GM19452 (cell line): ENCODE measurements at regions not wholly inside any gene's neighbourhood (a gene's known extent, or its start where the extent isn't known, plus 50 kb on each side); places are given as distances from the start of the nearest gene placed in this dataset.

Source experiments
- ATAC-seq: cut with Tn5 transposase; IDR thresholded peaks from one replicate; pipeline ENCODE4 v1.9.1; 2021; ENCODE audit not compliant: unreplicated experiment

DNA sequence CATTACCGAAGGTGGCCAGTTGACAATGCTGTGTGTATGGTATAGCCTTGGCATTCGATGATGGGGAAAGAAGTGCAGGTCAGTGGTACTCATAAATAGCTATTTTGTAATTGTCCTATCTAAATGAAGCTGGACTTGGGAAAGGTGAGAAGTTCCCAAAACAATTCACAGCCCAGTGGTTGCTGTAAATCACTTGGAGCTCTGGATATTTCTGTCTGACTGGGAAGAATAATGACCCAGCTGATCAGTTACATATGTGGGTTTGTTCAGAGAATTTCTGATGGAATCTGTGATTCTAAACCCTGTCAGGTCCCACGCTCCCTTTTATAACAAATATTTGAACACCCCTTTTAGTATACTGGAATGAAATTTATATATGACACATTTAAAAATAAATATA, 133.9 kb upstream of the PFN2 start:
- ATAC-seq = no peak

DNA sequence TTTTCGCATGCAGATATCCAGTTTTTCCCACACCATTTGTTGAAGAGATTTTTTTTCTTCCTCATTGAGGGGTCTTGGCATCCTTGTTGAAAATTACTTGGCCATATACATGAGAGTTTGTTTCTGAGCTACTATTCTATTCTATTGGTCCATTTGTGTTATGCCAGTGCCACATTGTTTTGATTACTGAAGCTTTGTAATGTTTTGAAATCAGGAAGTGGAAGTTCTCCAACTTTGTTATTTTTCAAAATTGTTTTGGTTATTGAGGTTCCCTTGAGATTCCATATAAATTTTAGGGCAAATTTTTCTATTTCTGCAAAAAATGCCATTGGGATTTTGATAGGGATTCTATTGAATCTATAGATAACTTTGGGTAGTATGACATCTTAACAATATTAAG, 130.3 kb upstream of the PFN2 start:
- no peak for ATAC-seq

DNA sequence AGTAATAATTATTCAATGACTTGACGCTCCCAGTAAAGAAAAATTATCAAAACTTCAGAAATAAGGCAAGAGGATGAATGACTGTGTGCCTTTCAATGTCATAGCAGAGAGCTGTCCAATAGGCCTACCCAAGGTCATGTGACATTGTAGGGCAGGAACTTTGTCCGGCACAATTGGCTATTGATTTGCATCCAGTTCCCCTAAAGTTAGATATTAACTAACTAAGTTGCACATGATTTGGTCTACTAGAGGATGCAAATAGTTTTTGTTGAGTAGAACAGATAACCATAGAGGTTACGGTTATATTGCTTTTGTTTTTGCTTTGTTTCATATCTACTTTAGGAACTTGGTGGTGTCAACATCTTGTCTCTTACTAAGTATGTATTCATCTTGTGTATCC, 127.9 kb upstream of the PFN2 start:
- no peak for ATAC-seq

DNA sequence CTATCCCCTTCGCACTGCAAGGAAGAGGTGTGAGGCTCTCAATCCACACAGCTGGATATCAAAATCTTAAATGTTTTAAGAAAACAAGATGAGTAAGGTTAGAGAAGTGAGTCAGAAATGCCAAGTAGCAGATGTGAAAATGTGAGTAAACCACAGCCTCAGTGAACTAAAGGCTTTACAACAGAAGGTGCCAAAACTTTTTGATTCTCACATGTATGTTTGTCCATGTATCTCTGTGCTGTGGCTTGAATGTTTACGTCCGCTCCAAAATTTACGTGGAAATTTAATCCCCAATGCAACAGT, 126.8 kb upstream of the PFN2 start:
- ATAC-seq = no peak

DNA sequence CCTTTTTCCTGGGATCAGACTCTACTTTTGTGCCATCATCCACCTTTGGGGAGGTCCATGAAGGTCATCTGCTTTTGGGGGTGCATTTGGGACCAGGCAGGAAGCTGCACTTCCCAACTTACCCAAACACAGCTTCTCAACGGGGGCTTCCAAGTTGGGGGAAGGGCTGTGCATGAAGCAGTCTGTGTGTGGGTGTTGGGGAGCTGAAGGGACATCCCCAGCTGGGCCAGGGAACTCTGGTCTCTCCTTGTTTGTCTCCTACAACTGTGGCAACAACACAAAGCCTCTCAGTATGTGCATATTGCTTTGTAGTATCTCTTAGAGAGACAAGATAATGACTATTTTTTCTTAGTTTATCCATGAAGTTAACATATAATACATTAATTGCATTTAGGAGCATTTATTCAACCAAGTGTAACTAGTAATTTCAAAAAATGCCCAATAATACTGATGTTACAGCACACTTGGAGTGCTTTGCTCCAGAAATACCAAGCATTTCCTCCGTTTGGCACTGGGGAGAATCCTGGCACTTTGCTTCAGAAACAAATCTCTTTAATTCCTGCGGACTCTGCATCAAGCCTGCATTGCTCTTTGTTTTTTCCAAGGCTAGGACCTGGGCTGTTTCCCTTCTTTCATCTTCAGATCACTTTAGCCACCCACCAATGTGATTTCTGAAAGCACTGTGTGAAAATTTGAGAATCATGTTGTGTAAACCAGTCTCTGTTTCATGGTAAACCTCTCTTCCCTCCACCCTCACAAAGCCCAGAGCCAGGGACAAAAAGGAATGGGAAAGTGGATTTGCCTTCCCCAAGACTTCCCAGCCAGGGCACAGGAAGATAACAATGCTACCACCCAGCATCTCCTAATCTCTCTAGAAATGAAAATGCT, 126.2 kb upstream of the PFN2 start:
- no peak for ATAC-seq

DNA sequence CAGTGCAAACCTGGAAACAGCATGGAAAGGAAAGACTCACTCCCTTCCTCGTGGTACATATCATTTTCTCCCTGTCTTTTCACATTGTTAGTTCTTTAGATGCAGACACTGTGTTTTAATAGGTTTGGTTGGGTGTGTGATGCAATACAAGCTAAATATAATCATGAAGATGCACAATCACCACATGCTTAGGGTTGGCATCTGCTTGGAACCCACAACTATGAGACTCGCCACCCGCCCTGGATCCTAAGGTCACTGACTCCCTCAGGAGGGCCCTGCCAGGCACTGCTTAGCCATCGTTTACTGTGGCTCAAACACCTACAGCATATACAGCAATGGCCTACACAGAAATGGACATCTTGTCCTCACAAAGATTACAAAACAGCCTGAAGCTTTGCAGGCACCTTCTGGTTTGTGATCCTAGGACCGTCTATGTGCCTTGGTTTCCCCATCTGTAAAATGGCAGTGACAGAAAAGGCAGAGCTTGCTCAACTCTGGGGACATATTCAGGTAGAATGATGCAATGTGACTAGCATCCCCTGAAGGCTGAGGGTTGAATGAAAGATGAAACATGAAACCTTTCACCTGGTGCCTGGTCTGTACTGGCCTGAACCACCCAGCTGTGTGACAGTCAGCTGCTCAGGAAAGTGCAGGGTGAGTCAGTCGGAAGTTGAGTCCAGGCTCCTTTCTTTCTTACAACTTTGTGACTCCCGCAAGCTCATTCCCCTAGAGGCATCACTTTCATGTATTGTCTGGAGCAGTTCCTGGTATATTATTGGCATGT, 123.6 kb upstream of the PFN2 start:
- no peak for ATAC-seq

DNA sequence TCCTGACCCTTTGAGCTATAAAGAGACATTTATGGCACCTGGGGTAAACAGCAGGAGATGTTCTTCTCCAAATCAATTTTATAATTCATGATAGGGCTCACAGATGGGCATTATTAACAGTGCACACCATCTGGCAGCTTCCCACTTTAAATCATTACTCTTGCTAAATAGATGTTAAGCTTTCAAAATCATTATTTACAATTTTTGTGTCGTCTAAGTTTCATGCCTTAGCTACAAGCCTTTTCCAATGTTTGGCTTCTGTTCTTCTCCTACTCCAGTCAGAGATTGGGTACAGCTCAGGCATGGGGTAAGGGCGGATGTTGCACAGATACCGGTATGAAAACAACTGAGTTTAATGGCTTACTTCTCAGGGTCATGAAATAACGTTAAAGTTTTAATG, 120.9 kb upstream of the PFN2 start:
- no peak for ATAC-seq

DNA sequence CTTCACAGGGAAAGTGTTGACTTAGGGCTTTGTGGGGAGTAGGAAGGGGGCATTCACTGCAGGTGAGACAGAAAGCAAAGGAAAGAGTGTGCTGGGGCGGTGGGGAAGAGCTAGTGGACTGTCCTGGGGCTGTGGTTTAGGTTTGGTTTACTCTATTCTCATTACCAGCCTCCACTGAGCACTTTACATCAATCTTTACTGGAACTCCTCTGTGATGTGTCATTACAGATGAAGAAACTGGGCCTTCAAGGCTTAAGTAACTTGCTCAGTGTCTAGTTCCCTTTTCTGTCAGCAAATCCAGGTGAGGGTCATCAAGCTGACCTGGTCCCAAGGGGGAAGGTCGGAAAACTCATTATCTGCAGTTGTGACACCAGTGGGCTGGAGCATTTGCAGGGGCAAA, 120.2 kb upstream of the PFN2 start:
- ATAC-seq = no peak

DNA sequence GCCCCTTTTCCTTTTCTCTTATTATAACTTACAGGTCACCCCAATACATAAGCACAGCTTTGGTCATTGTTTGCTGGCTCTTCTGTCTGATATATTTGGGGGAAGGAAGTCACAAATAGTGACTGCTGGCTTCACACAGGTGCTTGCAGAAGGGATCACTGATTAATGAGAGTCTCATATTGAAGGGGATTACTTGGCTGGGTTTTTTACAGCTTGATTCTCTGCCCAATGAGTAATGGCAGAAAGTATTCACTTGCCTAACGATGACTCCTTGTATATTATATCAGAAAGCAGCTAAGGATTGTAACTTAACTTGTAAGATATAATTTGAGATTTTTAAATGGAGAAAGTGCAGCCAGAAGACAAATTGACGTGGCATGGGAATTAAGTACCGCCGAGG, 119.3 kb upstream of the PFN2 start:
- no peak for ATAC-seq

DNA sequence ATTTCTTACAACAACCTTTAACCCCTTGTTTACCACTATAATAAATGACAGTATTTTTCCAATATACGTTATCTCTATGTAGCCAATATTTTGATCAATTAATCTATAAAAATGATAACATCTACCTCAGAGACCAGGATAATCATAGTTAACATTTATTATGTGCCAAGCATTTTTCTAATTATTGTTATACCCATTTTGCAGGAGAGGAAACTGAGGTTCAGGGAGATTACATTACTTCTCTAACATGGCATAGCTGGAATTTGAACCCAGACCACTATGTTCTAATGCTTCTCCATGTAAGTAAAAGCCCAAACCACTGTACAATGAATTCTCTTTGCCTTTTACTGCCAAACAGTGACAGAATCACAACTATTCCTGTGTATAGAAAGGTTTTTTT, 113.4 kb upstream of the PFN2 start:
- no peak for ATAC-seq

DNA sequence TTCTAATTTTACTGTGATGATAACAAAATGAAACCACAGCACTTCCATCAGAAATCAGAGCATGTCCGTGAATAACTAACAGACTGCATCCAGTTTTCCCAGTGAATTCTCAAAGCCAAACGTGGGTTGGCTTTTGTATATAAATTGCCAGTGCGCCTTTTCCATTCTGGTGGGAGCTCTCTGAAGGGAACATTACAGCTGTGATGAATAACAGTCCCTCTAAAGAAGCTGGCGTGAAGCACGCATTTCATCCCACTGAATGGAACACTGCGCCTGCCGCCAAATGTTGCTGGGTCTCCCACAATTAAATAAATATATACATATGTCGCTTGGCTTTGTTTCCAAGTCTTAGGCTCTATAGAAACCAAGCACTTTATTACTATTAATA, 113.0 kb upstream of the PFN2 start:
- ATAC-seq = no peak

DNA sequence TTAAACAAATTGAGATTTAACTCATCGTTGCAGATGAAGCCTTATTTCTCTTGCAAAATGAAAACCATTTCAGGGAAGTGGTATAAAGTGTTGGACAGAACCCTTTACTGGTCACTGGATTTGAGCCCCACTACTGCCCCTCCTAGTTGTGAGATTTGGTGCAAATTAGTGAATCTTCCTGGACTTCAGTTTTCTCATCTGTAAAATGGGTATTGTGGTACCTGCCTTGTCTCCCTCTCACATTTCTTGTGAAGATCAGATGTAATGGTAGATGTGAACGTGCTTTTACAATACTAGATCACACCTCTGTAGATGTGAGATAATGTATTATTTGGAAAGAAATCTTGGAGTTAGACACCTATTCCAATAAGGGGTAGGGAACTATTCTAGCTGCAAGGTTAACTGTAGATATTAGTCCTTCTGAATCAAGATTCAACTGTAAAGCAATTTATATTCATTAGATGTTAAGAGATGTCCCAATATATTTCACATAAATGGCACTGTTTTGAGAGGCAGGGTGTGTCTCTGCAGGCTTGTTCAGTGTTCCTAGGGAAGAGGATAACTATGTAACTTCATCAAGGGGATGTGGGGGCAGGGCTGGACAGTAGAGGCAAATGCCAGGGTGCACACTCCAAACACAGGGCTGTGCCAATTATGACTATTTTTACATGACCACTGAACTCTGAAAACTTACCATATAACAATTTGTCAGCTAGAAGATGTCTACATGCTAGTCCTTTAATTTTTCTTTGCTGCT, 112.4 kb upstream of the PFN2 start:
- no peak for ATAC-seq

DNA sequence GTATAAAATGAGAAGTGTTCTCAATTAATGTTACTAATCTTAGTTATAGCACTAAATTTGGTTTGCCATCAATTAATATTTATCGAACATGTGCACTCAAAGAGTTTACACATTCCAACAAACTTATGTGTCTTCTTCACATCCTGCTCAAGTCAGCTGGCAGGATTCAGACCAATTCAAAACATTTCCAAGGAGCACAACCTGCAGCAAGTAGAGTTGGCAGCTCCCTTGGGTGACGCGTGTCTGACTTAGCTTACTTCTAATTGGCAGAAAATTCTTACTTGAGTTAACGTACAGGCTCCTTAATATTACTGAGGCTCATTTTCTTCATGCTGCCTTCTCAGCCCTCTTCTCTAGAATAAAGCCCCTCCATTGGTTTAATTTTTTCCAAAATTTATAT, 110.4 kb upstream of the PFN2 start:
- ATAC-seq = no peak

DNA sequence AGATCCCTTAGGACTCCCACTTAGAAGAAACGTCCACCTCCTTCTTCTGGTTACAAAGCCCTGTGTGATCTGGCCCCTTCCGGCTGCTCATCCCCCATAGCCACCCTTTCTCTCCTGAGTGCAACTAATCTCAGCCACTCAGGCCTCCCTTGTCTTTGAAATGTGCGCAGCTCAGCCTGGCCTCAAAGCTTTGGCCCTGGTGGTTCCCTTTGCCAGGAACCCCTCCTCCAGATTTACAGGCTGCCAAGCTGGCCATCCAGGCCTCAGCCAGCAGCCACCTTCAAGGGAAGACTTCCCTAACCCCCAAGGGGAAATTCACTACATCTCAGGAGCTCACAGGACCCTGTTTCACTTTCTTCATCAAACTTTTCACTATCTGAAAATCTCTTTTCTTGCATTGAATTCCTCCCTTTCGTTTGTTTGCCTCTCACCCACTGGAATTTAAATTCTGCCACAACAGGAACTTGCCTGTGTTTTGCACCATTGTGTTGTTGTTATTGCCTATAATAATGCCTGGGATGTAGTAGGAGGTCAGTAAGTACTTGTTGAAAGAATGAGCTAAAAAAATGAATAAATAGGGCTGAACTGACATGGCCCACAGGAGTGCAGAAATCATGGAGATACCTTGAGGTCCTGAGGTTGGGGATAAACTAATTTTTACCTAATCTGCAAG, 109.5 kb upstream of the PFN2 start:
- ATAC-seq = no peak

DNA sequence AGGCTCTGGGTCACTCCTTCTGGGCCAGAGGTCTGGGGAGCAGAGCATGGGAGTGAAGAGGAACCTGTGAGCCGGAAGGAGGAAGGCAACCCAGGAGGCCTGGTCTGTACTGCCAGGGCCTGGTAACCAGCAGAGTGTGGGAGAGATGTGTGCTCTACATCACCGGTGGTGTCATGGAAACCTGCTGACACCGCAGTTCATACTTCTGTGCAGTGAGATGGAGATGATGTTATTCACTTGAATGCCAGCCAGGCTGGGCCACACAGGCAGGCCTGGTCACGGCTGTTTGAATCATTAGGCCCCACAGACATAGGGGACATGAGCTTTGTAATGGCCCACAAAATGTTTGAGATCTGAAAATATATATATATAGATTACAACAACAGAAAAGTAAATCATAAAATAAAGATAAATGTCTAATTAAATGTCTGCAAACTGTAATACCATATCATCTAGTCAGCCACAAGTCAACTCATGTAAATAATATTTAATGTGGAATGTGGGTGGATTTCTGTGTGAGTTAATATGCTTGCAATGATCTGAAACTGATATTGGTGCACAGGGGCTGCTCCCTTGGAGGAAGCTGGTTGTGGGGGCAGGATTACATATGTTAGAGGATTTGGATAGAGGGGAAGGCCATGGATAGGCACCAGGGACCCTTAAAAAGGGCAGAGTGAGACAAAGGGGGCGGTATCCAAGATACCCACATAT, 108.5 kb upstream of the PFN2 start:
- no peak for ATAC-seq

DNA sequence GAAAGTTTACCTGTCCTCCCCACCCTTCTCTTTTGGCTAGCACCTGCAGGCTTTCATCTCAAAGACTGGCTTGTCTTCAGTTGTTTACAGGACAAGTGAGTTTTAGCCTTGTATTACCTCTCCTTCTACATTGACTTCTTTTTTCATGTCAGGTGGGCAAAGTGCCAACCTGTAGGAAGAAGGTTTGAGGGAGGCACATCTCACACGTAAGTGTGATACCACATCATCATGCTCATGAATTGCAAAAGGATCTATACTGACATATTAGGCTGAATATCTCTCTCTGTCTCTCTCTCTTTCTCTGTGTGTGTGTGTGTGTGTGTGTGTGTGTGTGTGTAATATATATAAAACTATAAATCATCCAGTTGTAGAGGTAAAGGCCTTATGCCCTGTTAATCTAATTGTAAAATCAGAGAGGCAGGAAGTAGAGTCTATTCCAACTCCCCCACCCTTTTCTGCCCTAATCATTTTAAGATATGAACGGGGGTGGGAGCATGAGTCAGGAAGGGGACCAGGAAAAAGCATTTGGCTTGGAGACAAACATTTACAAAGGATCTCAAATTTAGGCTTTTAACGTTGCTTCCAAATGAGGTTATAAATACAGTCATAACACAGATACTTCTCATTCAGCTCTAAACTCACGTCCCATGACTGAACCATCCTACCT, 107.0 kb upstream of the PFN2 start:
- ATAC-seq = no peak

DNA sequence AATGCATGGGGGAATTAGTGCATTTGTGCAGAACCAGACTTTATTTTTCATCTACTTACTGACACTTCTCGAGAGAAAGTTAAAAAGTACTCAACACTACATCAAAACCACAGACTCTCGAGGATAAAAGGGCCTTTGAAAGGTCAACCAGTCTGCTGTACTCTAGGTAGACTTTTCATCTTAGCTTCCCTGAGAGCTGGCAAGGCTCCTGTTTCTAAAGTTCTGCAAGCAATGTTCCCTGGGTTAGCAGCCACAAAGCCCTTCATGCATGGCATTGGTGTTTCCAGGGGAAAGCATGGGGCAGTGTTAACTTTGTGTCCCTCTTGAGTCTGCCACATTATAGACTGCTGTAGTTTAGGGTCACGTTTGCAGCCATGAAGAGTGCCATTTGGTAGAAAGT, 106.4 kb upstream of the PFN2 start:
- ATAC-seq = no peak

DNA sequence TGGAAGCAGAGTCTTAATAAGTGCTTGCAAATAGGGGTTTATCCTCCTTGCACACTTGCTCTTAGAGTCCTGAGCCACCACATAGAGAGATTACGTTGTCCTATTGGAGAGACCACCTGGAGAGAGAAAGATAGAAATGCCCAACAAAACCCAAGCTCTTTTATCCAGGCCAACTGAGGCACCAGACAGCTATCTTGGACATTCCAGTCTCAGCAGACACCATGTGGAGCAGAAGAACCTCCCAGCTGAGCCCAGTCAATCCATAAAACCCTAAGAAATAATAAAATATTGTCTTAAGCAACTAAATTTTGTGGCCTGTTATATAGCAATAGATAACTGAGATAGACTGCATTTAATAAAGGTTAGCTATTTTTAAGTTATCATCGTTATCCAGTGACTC, 105.7 kb upstream of the PFN2 start:
- no peak for ATAC-seq

DNA sequence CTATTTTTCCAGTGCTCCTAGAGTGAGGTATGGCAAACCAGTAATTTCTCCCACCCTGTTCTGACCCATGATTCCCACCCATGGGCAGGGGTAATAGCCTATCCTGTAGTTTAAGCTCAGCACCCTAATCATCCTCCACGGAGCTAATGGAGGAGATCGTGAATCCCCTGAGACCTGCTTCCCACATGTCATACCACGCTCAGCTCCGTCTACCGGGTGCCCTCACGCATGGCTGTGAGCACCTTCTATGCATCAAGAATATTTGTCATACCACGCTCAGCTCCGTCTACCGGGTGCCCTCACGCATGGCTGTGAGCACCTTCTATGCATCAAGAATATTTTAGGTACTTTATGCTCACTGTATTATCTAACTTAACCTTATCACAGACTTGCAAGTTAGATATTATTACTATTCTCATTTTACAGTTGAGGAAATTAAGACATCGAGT, 104.7 kb upstream of the PFN2 start:
- ATAC-seq = no peak
